Uterus (tissue), 3 donors: ENCODE measurements at regions not wholly inside any gene's neighbourhood (a gene's known extent, or its start where the extent isn't known, plus 50 kb on each side); places are given as distances from the start of the nearest gene placed in this dataset.
A peak's percentile ranks its signal among the peaks of the same experiment; 100 is the strongest.

Experiments used
- DNase-seq, 2 donors: peaks; one replicate each; pipeline ENCODE4 v3.0.0-alpha.2; 2019 to 2020
- H3K27ac ChIP-seq, 2 donors: fragments of 200-600 bp; sonication (generic); 1 replicate in 1 of 2; 2 replicates in 1 of 2; pipeline ENCODE4 v1.5.1; 2016 to 2018
- H3K27me3 ChIP-seq, 2 donors: fragments of 200-600 bp; sonication (generic); one replicate each; pipeline ENCODE4 v1.5.1; 2018 to 2019; ENCODE audit warnings: control low read depth in 1 of 2
- H3K36me3 ChIP-seq, 2 donors: fragments of 200-600 bp; sonication (generic); one replicate each; pipeline ENCODE4 v1.5.1; 2019; ENCODE audit warnings: control low read depth in 1 of 2
- H3K4me1 ChIP-seq, 2 donors: fragments of 200-600 bp; sonication (generic); one replicate each; pipeline ENCODE4 v1.5.1; 2018 to 2019; ENCODE audit warnings: control low read depth in 1 of 2
- H3K4me3 ChIP-seq, 2 donors: fragments of 200-600 bp; sonication (generic); 1 replicate in 1 of 2; 2 replicates in 1 of 2; pipeline ENCODE4 v1.5.1; 2018 to 2019; ENCODE audit warnings: mild to moderate bottlenecking in 1 of 2
- H3K9me3 ChIP-seq, 2 donors: fragments of 200-600 bp; sonication (generic); one replicate each; pipeline ENCODE4 v1.5.1; 2019; ENCODE audit warnings: control low read depth in 1 of 2
- POLR2A ChIP-seq, 2 donors: fragments of 450-650 bp; IDR thresholded peaks; one replicate each; pipeline ENCODE4 v1.6.1; 2016; ENCODE audit warnings: antibody characterized with exemption in 2 of 2, mild to moderate bottlenecking in 1 of 2, moderate library complexity in 1 of 2
- intact Hi-C: fragments of 100-400 bp; cut with DNase I; formaldehyde crosslinking; loops from one replicate; pipeline ENCODE4 v1.15.1; 2023; ENCODE audit warnings: low total_unique reads
- TF ChIP-seq, protein P1 (sequence below), 4 experiments: fragments of 200-600 bp in 2 of 4; fragments of 450-650 bp in 2 of 4; sonication (generic) in 2 of 4; IDR thresholded peaks; one replicate each; pipeline ENCODE4 v1.5.1; 2016 to 2019; ENCODE audit warnings: antibody characterized with exemption in 4 of 4, mild to moderate bottlenecking in 2 of 4, moderate library complexity in 1 of 4
- donor health status: DM: yes; HTN: yes; CAD: no.

GRCh38 chrX:96147681-96148080, 537.0 kb upstream of the DIAPH2 start:
- no peaks in the 10 kb centered on the region for H3K9me3 ChIP-seq
- H3K4me3 ChIP-seq: no peak overlapping the region
- TF ChIP-seq, protein P1, sequence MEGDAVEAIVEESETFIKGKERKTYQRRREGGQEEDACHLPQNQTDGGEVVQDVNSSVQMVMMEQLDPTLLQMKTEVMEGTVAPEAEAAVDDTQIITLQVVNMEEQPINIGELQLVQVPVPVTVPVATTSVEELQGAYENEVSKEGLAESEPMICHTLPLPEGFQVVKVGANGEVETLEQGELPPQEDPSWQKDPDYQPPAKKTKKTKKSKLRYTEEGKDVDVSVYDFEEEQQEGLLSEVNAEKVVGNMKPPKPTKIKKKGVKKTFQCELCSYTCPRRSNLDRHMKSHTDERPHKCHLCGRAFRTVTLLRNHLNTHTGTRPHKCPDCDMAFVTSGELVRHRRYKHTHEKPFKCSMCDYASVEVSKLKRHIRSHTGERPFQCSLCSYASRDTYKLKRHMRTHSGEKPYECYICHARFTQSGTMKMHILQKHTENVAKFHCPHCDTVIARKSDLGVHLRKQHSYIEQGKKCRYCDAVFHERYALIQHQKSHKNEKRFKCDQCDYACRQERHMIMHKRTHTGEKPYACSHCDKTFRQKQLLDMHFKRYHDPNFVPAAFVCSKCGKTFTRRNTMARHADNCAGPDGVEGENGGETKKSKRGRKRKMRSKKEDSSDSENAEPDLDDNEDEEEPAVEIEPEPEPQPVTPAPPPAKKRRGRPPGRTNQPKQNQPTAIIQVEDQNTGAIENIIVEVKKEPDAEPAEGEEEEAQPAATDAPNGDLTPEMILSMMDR (IDR thresholded peaks at IDR 0.05): no peak
- no peak for TF ChIP-seq POLR2A (IDR thresholded peaks at IDR 0.05)
- H3K4me1 ChIP-seq: no peaks in the 10 kb centered on the region
- DNase-seq: no peak
- intact Hi-C loops: no loop called here
- H3K36me3 ChIP-seq: no peaks in the 10 kb centered on the region
- H3K27ac ChIP-seq: peak overlapping the region in 1 of 2 donors; percentile 33
- H3K27me3 ChIP-seq: no peaks in the 10 kb centered on the region

GRCh38 chrX:96170626-96171025, 514.0 kb upstream of the DIAPH2 start:
- Histone ChIP-seq H3K27ac (no peak overlapping the region), H3K9me3 (no peaks in the 10 kb centered on the region), H3K4me3 (no peak overlapping the region), H3K36me3 (no peaks in the 10 kb centered on the region), H3K4me1 (no peaks in the 10 kb centered on the region), H3K27me3 (peaks cover 0 to 4% of the 10 kb centered on the region in 2 donors)
- no peak for DNase-seq
- TF ChIP-seq POLR2A (IDR thresholded peaks at IDR 0.05): no peak
- TF ChIP-seq, protein P1 (IDR thresholded peaks at IDR 0.05): no peak
- intact Hi-C loops: no loop called here

GRCh38 chrX:96176921-96177320, 507.7 kb upstream of the DIAPH2 start:
- no peaks in the 10 kb centered on the region for H3K36me3 ChIP-seq
- no peak overlapping the region for H3K4me3 ChIP-seq
- TF ChIP-seq, protein P1 (IDR thresholded peaks at IDR 0.05): no peak
- TF ChIP-seq POLR2A (IDR thresholded peaks at IDR 0.05): no peak
- H3K27me3 ChIP-seq: peaks cover 0 to 4% of the 10 kb centered on the region in 2 donors
- DNase-seq: no peak
- H3K4me1 ChIP-seq: no peaks in the 10 kb centered on the region
- no peak overlapping the region for H3K27ac ChIP-seq
- no peaks in the 10 kb centered on the region for H3K9me3 ChIP-seq
- intact Hi-C loops: no loop called here

DNA sequence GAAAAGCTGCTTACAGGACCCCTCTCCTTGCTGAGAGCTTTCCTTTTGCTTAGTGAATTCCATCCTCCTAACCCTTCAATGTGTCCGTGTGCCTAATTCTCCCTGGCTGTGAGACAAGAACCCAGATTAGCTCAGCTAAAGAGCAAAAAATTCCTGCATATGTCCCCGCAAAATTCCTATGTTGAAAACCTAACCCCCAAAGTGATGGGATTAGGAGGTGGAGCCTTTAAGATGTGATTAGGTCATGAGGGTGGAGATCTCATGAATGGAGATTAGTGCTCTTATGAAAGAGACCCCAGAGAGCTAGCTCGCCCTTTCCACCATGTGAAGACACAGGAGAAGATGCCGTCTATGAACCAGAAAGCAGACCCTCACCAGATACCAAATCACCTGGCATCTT, 503.0 kb upstream of the DIAPH2 start:
- H3K9me3 ChIP-seq: no peaks in the 10 kb centered on the region
- no peak overlapping the region for H3K27ac ChIP-seq
- no peak for DNase-seq
- intact Hi-C loops: no loop called here
- H3K27me3 ChIP-seq: peaks cover 0 to 2% of the 10 kb centered on the region in 2 donors
- no peaks in the 10 kb centered on the region for H3K36me3 ChIP-seq
- TF ChIP-seq POLR2A (IDR thresholded peaks at IDR 0.05): no peak
- TF ChIP-seq, protein P1 (IDR thresholded peaks at IDR 0.05): no peak
- no peaks in the 10 kb centered on the region for H3K4me1 ChIP-seq
- H3K4me3 ChIP-seq: no peak overlapping the region

DNA sequence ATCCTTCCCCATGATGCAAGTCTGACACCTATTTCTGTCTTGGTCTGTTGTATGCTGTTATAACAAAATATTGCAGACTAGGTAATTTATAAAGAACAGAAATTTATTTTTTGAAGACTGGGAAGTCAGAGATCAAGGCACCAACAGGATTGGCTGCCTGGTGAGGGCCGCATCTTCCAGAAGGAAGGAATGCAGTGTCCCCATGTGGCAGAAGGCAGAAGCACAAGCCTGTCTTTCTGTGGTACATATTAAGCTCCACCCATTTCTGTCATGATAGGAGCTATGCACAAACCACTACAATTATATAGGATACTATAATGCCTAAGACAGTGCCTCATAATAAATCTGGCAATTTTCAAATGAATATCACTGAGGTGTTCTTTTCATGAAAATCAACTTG, 502.3 kb upstream of the DIAPH2 start:
- Histone ChIP-seq H3K27me3 (peaks cover 0 to 2% of the 10 kb centered on the region in 2 donors), H3K9me3 (no peaks in the 10 kb centered on the region), H3K27ac (no peak overlapping the region), H3K4me1 (no peaks in the 10 kb centered on the region), H3K36me3 (no peaks in the 10 kb centered on the region), H3K4me3 (no peak overlapping the region)
- DNase-seq: no peak
- no peak for TF ChIP-seq POLR2A (IDR thresholded peaks at IDR 0.05)
- TF ChIP-seq, protein P1 (IDR thresholded peaks at IDR 0.05): peak in 1 of 4 experiments; percentile 17
- intact Hi-C loops: no loop called here
